ENCODE measurements at regions not wholly inside any gene's neighbourhood (a gene's known extent, or its start where the extent isn't known, plus 50 kb on each side); places are given as distances from the start of the nearest gene placed in this dataset.

DNA sequence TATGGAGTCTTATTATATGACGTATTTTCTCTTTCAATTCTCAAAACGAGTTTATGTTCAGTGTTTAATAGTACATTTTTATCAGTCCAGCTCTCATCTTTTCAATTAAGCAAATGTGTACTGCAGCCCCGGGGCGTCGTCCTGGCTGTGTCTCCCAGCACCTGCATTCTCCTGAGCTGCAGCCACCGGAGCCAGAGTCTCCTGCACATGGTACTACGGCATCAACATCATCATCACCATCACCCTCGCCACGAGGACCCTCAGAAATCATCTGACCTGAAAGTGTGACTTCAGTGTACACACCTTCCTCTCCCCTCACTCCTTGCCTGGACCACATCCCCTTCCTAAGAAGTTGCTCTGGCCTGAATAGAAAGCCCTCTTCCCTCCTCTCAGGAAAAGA, 267.7 kb upstream of the ARID1B start:
- DNase-seq, result no peak

DNA sequence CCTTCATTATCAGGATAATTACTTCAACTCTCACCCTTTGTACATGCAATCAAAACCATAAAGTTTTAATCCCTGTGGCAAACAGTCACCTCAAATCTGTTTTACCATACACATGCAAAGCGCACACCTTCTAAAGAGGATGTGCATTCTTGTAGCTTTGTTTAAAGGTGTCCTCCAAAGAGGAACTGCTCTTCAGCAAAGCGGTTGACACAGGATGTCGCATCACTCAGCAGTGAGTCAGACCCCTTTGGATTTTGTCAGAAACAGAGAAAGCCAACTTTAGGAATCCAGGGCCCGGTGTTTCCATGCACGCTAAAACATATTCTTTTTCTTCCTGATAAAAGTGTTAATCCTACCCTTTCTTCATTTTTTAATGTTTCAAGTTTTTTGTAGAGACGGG, 268.3 kb upstream of the ARID1B start:
- DNase-seq, result no peak

DNA sequence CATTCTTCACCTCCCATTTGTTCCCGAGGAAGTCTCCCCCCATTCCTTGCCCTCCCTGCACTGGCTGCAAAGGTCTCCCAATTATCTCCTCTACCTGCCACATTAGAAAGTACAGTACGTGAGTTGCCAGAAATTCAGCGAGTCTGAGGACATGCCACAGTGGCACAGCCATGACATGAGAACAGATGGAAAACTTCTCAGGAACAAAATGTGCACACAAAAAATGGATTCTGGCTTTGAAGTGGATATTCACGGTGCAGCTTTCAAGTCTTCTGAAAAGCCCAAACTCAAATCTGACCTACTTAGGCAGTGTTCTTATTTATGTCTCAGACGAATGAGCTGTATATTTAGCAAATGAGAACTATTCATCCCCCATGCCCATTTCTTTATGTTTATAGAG, 269.1 kb upstream of the ARID1B start:
- DNase-seq, result no peak

DNA sequence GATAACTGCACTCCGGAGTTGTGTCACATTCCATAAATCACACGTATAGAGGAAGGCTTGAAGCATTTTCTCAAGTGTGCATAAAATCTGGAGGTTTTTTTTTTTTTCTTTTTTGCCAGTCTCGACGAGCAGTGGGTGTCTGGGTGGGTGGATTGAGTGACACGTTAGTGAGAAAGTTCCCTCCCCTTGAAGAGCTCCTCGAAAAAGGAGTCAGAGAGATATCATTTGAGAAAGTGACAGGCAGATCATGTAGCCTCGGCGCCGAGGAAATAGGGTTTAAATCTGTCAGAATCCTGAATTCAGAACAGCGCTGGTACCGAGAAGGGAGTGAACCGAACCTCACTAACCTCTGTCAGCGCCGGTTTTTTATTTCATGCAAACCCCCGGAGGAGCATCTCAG, 269.5 kb upstream of the ARID1B start:
- no peak for DNase-seq

DNA sequence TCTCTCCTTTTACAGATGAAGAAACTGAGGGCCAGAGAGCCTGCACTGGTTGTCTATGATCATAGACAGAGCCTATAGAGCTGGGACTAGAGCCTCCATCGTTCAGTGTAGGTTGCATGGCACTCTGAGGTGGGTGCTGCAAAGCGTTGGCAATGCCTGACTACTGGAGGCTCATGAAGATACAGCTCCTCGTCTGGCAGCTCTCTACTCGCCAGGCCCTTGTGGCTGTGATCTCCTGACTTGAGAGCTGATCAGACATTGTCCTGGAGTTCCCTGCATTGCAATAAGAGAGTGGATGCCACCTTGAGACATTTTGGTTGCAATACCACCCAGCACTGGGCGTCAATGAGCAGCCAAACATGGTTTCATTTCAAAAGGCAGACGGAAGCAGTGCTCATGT, 270.1 kb upstream of the ARID1B start:
- no peak for DNase-seq

DNA sequence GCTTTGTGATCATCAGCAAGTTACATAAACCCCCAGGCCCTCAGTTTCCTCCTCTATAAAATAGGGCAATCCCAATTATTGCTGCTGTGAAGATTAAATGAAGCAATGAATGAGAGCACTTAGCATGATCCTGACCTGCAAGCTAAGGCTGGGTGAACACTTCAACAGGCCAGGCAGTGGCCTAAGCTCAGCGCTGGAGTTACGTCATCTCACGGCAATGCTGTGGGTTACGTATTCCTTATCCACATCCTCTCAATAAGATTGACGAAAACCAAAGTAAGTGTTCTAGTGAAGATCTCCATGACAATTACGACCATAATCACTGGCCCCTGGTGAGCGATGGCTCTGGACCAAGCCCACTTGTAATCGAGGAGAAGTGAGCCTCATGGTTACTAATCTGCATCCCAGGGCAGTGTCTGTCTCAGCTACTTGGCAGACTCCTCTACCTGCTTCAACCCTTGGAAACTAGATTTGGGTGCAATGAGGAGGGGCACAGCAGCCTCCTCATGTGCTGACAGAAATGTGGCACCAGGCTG, 274.1 kb upstream of the ARID1B start:
- no peak for DNase-seq

DNA sequence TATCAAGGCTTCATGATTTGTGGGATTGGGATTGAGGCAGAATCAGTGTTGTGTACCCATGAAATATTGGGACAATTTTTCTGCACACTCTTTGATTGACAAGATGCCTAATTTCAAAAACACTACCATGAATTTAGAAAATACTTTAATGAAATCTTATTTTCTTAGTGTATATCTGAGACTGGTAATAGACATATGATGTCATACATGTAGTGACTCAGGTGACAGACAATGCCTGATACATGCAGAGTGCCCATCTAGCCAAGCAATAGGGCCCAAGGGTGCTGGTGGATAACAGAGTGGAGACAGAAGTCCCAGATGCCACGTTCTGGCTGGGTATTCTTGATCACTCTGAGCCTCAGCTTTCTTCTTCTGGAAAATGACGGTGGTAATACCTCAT, 279.6 kb upstream of the ARID1B start:
- no peak for DNase-seq

DNA sequence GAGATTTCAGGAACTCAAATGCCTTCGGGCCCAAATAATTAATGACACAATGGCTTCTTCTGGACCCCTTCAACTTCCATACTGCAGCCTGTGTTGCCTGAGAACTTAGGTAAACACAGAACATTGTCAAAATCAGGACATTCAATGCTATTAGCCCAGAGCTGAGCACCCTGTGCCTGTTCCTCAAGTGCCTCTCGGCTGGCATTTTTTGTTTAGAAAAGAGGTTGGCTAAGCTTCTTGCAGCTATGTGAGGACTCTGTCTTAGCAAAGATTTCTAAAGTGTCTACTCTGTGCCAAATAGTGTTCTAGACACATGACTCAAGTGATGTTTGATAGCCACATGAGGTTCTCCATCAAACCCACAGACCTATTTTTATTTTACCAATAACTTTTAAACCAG, 289.3 kb upstream of the ARID1B start:
- no peak for DNase-seq

DNA sequence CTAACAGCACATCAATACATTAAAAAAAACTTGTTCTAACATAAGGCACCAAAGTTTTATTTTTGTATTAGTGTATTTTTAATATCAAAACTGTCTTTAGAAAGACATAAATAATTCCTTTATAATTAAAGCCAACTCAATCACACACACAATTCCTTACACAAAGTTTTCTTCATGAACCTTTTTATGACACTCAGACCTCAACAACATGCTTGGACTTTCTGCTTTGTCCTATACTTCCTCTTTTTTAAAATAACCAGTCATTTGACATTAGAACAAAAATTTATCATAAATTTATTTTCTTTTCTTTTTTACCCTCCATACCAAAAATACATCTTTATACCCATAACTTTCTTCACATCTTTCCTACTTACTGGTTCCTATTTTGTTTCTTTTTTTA, 292.0 kb upstream of the ARID1B start:
- DNase-seq, result no peak

DNA sequence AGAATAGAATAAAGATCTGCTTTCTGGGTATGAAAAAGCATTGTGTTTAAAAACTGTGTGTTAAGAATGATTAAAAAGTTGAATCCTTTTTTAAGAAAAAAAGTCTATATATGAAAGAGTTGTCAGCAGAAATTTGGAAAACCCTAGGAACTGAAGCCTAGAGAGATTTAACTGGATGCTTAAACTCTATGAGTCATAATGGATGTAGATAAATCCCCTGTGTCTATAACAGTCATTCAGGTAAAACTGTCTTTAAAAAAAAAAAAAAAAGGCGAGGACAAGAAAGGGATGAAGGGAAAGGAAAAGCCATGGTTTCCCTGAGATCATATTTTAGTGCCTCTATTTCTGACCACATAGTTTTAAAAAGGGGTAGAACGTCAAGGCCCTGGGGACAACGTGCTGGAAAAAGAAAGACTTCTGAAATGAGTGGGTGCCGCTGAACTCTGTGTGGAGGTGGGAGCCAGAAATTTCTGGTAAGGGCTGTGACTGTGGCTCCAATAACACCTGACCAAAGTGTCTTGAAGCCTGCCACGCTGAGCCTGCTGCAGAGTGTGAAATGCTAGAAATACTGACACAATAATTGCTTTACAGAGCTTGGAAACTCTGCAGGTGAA, 302.6 kb upstream of the ARID1B start:
- no peak for DNase-seq

DNA sequence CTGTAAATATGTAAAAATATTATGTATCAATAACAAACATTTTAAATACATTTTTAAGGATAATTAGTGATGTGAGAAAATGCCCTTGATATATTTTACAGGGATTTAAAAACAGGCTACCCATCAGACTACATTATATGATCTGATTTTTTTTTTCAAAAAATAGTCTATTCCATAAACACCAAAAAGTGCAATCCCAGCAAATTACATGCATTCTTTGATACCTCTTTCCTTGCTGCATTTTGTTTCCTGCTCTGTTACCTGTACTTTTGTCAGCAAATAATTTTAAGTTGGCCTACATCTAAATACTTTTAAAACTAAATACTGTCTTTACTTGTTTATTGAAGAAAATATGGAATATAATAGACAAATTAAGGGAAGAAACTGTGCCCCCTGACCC, 306.2 kb upstream of the ARID1B start:
- no peak for DNase-seq

DNA sequence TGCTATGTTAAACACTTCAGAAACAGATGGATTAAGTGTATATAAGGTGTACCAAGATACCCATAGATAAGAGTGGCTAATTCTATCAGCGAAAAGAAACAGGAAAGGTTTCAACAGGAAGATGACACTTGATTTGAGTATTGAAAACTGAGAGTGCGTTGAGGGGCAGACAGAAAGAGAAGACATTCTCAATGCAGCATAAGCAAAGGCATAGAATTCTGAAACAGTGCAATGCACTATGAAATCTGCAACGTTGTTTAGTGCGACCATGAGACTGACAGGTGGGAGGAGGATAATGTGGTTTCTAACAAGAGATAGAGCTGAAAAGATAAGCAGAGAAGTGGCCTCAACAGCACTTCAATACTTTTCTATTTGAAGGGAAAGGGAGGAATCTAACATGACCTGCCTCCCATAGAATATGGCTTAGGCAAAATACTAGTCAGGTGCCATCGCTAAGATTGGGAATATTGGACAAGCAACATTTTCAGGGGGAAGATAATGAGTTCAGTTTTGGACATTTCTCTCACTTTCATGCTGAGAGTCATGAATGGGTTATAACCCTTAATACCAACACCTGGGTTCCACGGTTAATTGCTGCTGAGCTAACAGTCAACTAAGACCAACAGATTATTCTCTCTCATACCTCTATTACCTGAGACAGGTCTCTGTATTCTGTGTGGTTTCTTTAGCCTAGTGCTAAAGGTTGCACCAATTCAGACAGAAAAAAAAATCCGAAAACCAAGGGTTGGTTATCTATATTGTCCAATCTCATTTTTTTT, 312.9 kb upstream of the ARID1B start:
- no peak for DNase-seq

DNA sequence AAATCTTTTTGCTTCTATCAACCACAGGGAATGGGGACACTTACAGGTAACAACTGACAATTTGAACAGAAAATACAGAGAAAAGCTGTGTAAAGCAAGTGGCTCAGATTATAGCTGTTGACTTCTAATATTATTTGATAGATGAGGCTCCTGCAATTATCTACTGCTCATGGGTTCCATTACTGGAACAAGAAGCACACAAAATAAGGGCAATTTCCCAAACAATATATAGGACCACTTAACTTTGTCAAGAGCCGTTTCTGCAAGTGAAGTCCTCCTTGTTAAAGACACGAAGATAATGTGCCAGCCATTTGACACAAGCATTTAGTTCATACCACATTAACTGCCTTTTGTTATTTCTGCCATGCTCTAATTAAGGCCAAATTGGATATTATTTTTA, 315.5 kb upstream of the ARID1B start:
- no peak for DNase-seq

DNA sequence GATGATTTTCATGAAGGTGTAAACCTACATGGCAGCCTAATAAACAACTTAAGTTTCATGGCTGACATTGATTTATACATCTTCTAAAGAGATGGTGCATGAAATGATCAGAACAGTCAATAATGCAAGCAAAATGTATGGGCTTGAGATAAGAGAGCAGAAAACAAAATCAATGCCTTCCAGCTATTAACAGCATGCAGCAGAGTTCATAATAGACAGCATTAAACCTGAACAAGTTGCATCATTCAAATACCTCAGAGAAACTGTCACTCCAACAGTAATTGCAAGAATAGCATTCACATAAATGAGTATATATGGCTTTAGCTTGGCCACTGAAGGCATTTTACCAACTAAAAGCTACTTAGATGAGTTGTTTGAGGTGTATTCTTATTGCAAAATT, 319.6 kb upstream of the ARID1B start:
- DNase-seq, result no peak

DNA sequence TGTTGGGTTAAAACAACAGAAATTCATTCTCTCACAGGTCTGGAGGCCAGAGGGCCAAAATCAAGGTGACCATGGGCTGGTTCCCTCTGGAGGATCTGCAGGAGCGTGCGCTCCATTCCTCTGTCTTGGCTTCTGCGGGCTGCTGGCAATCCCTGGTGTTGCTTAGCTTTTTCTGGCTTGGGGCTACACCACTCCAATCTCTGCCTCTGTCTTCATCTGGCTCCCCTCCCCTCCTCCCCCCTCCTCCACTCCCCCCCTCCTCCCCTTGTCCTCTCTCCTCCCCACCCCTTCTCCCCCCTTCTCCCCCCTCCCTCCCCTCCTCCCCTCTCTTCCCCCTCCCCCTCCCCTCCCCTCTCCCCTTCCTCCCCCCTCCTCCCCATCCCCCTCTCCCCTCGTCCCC, 321.3 kb upstream of the ARID1B start:
- no peak for DNase-seq

DNA sequence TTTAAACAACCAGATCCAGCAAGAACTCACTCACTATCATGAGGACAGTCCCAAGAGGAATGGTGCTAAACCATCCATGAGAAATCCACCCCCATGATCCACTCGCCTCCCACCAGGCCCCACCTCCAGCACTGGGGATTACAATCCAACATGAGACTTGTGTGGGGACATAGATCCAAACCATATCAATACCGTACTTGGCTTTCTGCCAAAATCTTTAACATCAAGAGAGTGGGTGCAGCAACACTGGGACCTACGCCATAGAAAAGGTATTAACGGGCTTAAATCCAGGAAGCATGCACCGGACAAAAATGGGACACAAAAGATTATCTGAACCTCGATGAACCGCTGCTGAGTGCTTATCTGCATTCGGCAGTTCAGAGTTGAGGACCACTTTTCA, 322.3 kb upstream of the ARID1B start:
- no peak for DNase-seq

DNA sequence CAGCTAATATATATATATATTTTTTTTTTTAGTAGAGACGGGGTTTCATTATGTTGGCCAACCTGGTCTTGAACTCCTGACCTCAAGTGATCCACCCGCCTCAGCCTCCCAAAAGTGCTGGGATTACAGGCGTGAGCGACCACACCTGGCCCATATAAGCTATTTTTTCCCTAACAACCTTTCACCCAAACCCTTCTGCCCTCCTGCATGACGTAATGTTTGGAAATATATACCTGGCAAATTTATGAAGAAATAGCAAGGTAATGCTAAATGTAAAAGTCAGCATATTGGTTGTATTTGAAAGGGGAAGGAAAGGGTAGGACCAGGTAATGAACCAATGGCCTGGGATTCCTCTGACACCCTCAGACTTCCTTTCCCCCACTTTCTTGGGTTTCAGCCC, 325.5 kb upstream of the ARID1B start:
- DNase-seq, result no peak

DNA sequence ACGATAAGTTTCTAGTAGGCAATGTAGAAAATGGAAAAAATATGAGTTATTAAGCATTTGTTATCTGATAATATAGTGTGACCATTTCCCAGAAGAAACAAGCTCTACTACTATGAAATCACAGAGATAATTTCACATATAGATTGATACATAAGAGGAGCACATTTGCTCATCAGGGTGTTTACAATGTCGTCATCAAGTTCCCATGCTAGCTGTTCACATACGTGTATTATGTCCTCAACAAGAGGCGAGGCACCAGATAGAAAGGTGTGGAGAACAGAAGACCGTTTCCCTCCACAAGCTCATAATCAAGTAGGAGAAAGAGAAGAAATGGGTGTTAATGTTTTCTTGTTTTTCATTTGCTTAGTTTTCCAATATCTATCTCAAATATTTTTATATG, 326.1 kb upstream of the ARID1B start:
- DNase-seq, result no peak

DNA sequence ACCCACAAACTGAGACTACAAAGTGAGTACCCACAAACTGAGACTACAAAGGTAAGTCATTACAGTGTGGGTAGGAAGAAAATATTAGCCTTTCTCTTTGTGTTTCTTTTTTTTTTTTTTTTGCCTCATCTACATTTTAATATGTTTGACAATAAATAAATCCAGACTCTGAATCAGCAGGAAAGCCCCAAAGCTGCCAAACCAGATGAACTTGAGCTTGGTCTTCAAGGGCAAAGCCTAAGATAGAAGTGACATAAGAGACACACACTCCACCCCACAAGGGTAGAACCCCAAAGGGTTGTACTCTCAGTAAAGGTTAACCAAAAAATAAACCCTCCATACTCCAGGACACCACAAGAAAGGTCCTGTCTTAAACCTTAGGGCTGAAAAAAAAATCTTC, 326.8 kb upstream of the ARID1B start:
- DNase-seq, result no peak

DNA sequence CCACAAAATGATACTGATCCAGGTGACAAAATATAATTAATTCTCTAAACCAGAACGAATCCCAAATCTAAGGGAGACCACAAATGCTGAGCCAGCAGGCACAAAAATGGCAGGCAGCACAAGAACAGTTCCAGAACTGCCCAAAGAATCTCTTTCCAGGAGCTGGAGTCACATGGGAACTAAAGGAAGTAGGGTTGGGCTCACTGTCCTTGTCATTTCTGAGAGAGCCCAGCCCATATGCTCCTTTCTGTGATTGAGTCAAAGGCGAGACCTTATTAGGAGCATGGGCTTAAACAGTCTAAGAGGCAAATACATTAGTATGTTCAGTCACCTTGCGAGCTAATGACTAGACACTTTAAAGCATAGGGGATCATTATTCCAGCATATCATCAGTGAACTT, 327.6 kb upstream of the ARID1B start:
- DNase-seq, result no peak

DNA sequence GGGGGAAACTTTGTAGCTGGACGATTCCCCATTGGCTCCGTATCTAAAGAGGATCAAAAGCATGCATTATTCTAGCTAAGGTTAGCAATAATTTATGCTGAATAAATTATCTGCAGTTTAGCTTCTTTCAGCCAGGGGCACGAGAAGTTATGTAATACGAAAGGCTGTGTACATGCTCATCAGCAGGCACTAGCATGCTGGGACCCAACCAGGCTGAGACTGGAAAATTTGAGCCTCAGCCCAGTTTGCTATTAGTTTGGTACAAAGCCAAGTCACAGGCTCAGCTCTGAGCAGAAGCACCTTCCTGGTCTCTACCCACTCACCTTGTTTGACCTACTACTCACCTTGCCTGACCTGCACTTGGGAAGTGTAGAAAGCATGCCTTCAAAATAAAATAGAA, 328.1 kb upstream of the ARID1B start:
- DNase-seq, result no peak

DNA sequence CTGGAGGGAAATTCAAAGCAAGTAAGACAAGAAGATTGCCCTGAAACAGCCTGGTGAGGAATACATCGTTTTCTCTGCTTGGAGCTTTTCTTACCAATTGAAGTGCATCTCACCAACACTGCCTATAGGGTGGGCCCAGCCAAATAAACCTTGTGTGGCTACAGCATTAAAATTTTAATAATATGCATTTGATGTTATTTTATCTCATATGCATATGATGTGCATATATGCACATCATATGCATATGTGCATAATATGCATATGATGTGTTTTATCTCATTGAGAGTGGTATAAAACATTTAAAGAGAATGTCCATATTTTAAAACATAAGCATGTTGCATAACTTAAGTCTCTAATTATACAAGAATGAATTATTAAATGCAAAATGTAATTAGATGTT, 328.6 kb upstream of the ARID1B start:
- DNase-seq, result no peak

DNA sequence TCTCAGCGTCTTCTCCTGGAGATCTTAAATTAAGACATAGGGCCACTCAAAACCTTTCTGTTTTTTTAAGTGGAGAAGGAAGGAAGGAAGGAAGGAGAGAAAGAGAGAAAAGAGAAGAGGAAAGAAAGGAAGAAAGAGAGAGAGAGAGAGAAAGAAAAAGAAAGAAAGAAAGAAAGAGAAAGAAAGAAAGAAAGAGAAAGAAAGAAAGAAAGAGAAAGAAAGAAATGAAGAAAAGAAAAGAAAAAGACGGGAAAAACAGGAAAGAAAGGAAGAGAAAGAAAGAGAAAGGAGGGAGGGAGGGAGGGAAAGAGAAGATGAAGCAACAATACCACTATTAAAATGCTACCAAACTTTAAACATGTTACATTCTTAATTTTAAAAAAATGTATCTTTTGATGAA, 336.5 kb upstream of the ARID1B start:
- DNase-seq, result no peak

DNA sequence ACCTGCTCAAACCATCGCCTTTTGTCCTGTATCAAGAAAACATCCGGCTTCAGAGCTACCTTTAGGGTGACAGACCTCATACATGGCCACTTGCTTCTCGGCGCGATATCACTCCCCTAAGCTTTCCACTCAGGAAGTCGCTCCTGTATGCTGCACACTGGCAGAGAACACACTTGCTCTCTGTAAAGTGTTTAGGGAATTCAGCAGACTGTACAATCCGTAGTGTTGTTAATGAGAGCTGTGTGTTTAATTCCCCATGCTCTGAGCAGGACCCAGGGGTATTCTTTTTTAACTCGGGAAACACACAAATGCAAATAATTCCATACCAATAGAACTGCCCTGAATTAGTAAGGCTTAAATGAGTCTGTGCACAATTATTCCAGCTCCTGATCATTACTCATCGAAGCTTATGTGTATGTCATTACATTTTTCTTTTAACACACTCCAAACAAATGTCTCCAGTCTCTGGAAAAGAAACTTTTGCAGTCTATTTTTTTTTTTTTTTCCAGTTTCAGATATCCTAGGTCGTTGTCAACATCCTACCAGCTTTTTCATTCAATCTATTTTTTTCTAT, 338.7 kb upstream of the ARID1B start:
- DNase-seq, result no peak
